ENCODE measurements at regions not wholly inside any gene's neighbourhood (a gene's known extent, or its start where the extent isn't known, plus 50 kb on each side); places are given as distances from the start of the nearest gene placed in this dataset.

GRCh38 chr6:158262082-158262481, 50.2 kb upstream of the TULP4 start:
- intact Hi-C loops (cut with micrococcal nuclease): no loop called here
- H3K27ac Mint-ChIP-seq: no peak overlapping the region
- ATAC-seq (no peak), DNase-seq (no peak)
- H3K9me3 Mint-ChIP-seq: no peaks in the 10 kb centered on the region
- ChIA-PET CTCF (interaction anchor here (1.0 to 2.6 kb wide), 6 partner anchors 9 to 62 kb away, joined by 3 to 9 read pairs (median 5); no protein-coding TSS in a partner anchor), POLR2A (interaction anchor here (1.1 to 1.5 kb wide), 2 partner anchors 9 to 297 kb away, joined by 3 to 6 read pairs; no protein-coding TSS in a partner anchor)
- H3K4me3 Mint-ChIP-seq: no peak overlapping the region
- peaks cover 17% of the 10 kb centered on the region for H3K4me1 Mint-ChIP-seq (ENCODE audit: low read depth)
- H3K27me3 Mint-ChIP-seq: no peaks in the 10 kb centered on the region
- no peak for TF ChIP-seq CTCF (IDR thresholded peaks at IDR 0.05)
- peaks cover 1% of the 10 kb centered on the region for H3K36me3 Mint-ChIP-seq (ENCODE audit: low read depth)
